H9 (cell line): ENCODE measurements at regions not wholly inside any gene's neighbourhood (a gene's known extent, or its start where the extent isn't known, plus 50 kb on each side); places are given as distances from the start of the nearest gene placed in this dataset.

ENCODE experiments used
- DNase-seq: peaks from one replicate; pipeline ENCODE4 v3.0.0-alpha.2; 2017
- H2AFZ ChIP-seq: one replicate; pipeline ENCODE4 v1.6.1; 2013; ENCODE audit warnings: mild to moderate bottlenecking, low read length, control low read depth, moderate library complexity
- H2AK5ac ChIP-seq: 2 replicates; pipeline ENCODE4 v1.6.1; 2013; ENCODE audit warnings: low read length, control low read depth, mixed read lengths; ENCODE audit not compliant: insufficient read length
- H2BK120ac ChIP-seq: one replicate; pipeline ENCODE4 v1.6.1; 2013; ENCODE audit warnings: low read depth, mild to moderate bottlenecking, low read length, control low read depth, inconsistent platforms; ENCODE audit not compliant: poor library complexity, severe bottlenecking
- H2BK12ac ChIP-seq: 2 replicates; pipeline ENCODE4 v1.6.1; 2013; ENCODE audit warnings: low read length, control low read depth, mixed read lengths, low read depth; ENCODE audit not compliant: insufficient read length
- H2BK15ac ChIP-seq: 2 replicates; pipeline ENCODE4 v1.6.1; 2013; ENCODE audit warnings: low read depth, low read length, control low read depth
- H2BK20ac ChIP-seq: one replicate; pipeline ENCODE4 v1.6.1; 2013; ENCODE audit warnings: low read depth, mild to moderate bottlenecking, low read length, control low read depth, inconsistent platforms; ENCODE audit not compliant: poor library complexity, severe bottlenecking
- H2BK5ac ChIP-seq: 2 replicates; pipeline ENCODE4 v1.6.1; 2013; ENCODE audit warnings: low read length, control low read depth, mixed read lengths; ENCODE audit not compliant: insufficient read length
- H3K14ac ChIP-seq: 2 replicates; pipeline ENCODE4 v1.6.1; 2013; ENCODE audit warnings: low read length, control low read depth; ENCODE audit not compliant: insufficient read depth
- H3K18ac ChIP-seq: 2 replicates; pipeline ENCODE4 v1.6.1; 2013; ENCODE audit warnings: low read depth, mild to moderate bottlenecking, mixed read lengths, low read length, control low read depth; ENCODE audit not compliant: insufficient read length
- H3K23ac ChIP-seq: 2 replicates; pipeline ENCODE4 v1.6.1; 2013; ENCODE audit warnings: low read length, control low read depth, mixed read lengths, low read depth; ENCODE audit not compliant: insufficient read length
- H3K23me2 ChIP-seq: 2 replicates; pipeline ENCODE4 v1.6.1; 2013; ENCODE audit warnings: low read depth, mild to moderate bottlenecking, mixed read lengths, low read length, control low read depth; ENCODE audit not compliant: insufficient read length, poor library complexity, severe bottlenecking
- H3K27ac ChIP-seq: 2 replicates; pipeline ENCODE4 v1.5.1; 2013; ENCODE audit warnings: low read length, control low read depth, mixed read lengths, low read depth; ENCODE audit not compliant: insufficient read length
- H3K27me3 ChIP-seq: 2 replicates; pipeline ENCODE4 v1.6.1; 2013; ENCODE audit warnings: low read length, control low read depth, inconsistent platforms; ENCODE audit not compliant: insufficient read depth
- H3K4ac ChIP-seq: 2 replicates; pipeline ENCODE4 v1.6.1; 2013; ENCODE audit warnings: low read depth, mild to moderate bottlenecking, control low read depth, inconsistent platforms, low read length, moderate library complexity
- H3K4me1 ChIP-seq: 2 replicates; pipeline ENCODE4 v1.6.1; 2013; ENCODE audit warnings: low read length, control low read depth, inconsistent platforms; ENCODE audit not compliant: insufficient read depth
- H3K4me2 ChIP-seq: 2 replicates; pipeline ENCODE4 v1.6.1; 2013; ENCODE audit warnings: low read length, control low read depth, mixed read lengths; ENCODE audit not compliant: insufficient read length, insufficient read depth
- H3K56ac ChIP-seq: 2 replicates; pipeline ENCODE4 v1.6.1; 2013; ENCODE audit warnings: low read depth, mild to moderate bottlenecking, mixed read lengths, low read length, control low read depth; ENCODE audit not compliant: insufficient read length
- H3K79me1 ChIP-seq: 2 replicates; pipeline ENCODE4 v1.6.1; 2013; ENCODE audit warnings: low read depth, mild to moderate bottlenecking, moderate library complexity, low read length, control low read depth, inconsistent platforms; ENCODE audit not compliant: insufficient read depth, poor library complexity, severe bottlenecking
- H3K79me2 ChIP-seq: 2 replicates; pipeline ENCODE4 v1.6.1; 2013; ENCODE audit warnings: low read length, control low read depth, inconsistent platforms; ENCODE audit not compliant: insufficient read depth
- H3K9ac ChIP-seq: 2 replicates; pipeline ENCODE4 v1.6.1; 2013; ENCODE audit warnings: low read length, control low read depth, mixed read lengths; ENCODE audit not compliant: insufficient read length; ENCODE audit errors: extremely low read depth
- H3K9me3 ChIP-seq: one replicate; pipeline ENCODE4 v1.6.1; 2013; ENCODE audit warnings: low read depth, low read length, inconsistent platforms; ENCODE audit not compliant: control insufficient read depth
- H3T11ph ChIP-seq: one replicate; pipeline ENCODE4 v1.6.1; 2013; ENCODE audit warnings: mild to moderate bottlenecking, low read length, control low read depth, inconsistent platforms
- H4K20me1 ChIP-seq: one replicate; pipeline ENCODE4 v1.6.1; 2013; ENCODE audit not compliant: control insufficient read depth, insufficient read length, insufficient read depth
- H4K5ac ChIP-seq: 2 replicates; pipeline ENCODE4 v1.6.1; 2013; ENCODE audit warnings: low read depth, mild to moderate bottlenecking, mixed read lengths, low read length, control low read depth; ENCODE audit not compliant: insufficient read length
- H4K8ac ChIP-seq: replicated peaks from 2 replicates; pipeline ENCODE4 v1.6.1; 2013; ENCODE audit warnings: low read length, control low read depth, mixed read lengths, low read depth; ENCODE audit not compliant: insufficient read length
- H4K91ac ChIP-seq: 2 replicates; pipeline ENCODE4 v1.6.1; 2013; ENCODE audit warnings: low read depth, mild to moderate bottlenecking, moderate library complexity, mixed read lengths, low read length, control low read depth; ENCODE audit not compliant: insufficient read length
- H3K27ac Mint-ChIP-seq, 3 experiments: 2 replicates in 2 of 3; 3 replicates in 1 of 3; pipeline ENCODE4 v1.8.0; 2020 to 2021; ENCODE audit warnings: mixed read lengths in 3 of 3, mild to moderate bottlenecking in 1 of 3, moderate library complexity in 1 of 3
- H3K27me3 Mint-ChIP-seq: 2 replicates; pipeline ENCODE4 v1.8.0; 2021; ENCODE audit warnings: low read depth, mild to moderate bottlenecking, moderate library complexity, mixed read lengths
- H3K36me3 Mint-ChIP-seq, 3 experiments: 2 replicates in 2 of 3; 3 replicates in 1 of 3; pipeline ENCODE4 v1.8.0; 2020 to 2021; ENCODE audit warnings: low read depth in 3 of 3, mixed read lengths in 3 of 3; ENCODE audit not compliant: insufficient read depth in 1 of 3
- H3K4me1 Mint-ChIP-seq, 2 experiments: 2 replicates each; pipeline ENCODE4 v1.8.0; 2020; ENCODE audit warnings: mixed read lengths in 2 of 2
- H3K4me3 Mint-ChIP-seq, 2 experiments: 2 replicates in 1 of 2; 3 replicates in 1 of 2; pipeline ENCODE4 v1.8.0; 2020 to 2021; ENCODE audit warnings: mild to moderate bottlenecking in 2 of 2, mixed read lengths in 2 of 2, moderate library complexity in 1 of 2
- H3K9me3 Mint-ChIP-seq, 2 experiments: 2 replicates in 1 of 2; 3 replicates in 1 of 2; pipeline ENCODE4 v1.8.0; 2020; ENCODE audit warnings: mild to moderate bottlenecking in 2 of 2, mixed read lengths in 2 of 2, moderate library complexity in 1 of 2
- CTCF ChIP-seq: fragments of 200-600 bp; sonication (generic); conservative IDR thresholded peaks from 3 replicates; pipeline ENCODE4 v1.8.0; 2021; ENCODE audit warnings: antibody characterized with exemption, mild to moderate bottlenecking
- WGBS: extraction: QIAGEN DNeasy Blood & Tissue Kit; methylation state at CpG from one replicate; pipeline ENCODE4 v1.1.7; 2013; ENCODE audit warnings: missing lambda C conversion rate, low lambda C conversion rate, mixed read lengths; ENCODE audit not compliant: insufficient read length; ENCODE audit errors: extremely low coverage; 5-methylcytosine and 5-hydroxymethylcytosine counted together

GRCh38 chr3:28068342-28068741 lies 173.1 kb upstream of the CMC1 start:
- WGBS: no CpG with 5 or more reads among the region's 2 CpGs
- Mint-ChIP-seq H3K27me3 (peaks cover 2% of the 10 kb centered on the region; the same call in 1 of the 2 replicates), H3K9me3 (peaks cover 17 to 20% of the 10 kb centered on the region in 2 experiments), H3K4me1 (peaks cover 20 to 25% of the 10 kb centered on the region in 2 experiments), H3K27ac (no peak overlapping the region), H3K4me3 (no peak overlapping the region), H3K36me3 (peaks cover 4 to 14% (median 6%) of the 10 kb centered on the region in 3 experiments)
- Histone ChIP-seq H4K8ac (no peak overlapping the region), H2AFZ (no peak overlapping the region), H4K91ac (no peak overlapping the region), H2BK12ac (no peak overlapping the region), H2AK5ac (no peak overlapping the region), H2BK5ac (no peak overlapping the region), H3K4ac (no peak overlapping the region), H3K14ac (no peak overlapping the region), H4K5ac (no peak overlapping the region), H3K23ac (no peak overlapping the region), H3K79me2 (no peaks in the 10 kb centered on the region), H3K4me2 (no peak overlapping the region), H3K4me1 (no peaks in the 10 kb centered on the region), H3K56ac (no peak overlapping the region), H4K20me1 (no peaks in the 10 kb centered on the region), H3T11ph (no peak overlapping the region), H2BK20ac (no peak overlapping the region), H2BK15ac (no peak overlapping the region), H3K23me2 (no peaks in the 10 kb centered on the region), H3K18ac (no peak overlapping the region), H2BK120ac (no peak overlapping the region), H3K27me3 (no peaks in the 10 kb centered on the region), H3K79me1 (no peaks in the 10 kb centered on the region), H3K27ac (no peak overlapping the region), H3K9me3 (no peaks in the 10 kb centered on the region), H3K9ac (no peak overlapping the region)
- DNase-seq: no peak
- no peak for TF ChIP-seq CTCF
